ENCODE measurements at regions not wholly inside any gene's neighbourhood (a gene's known extent, or its start where the extent isn't known, plus 50 kb on each side); places are given as distances from the start of the nearest gene placed in this dataset.

DNA sequence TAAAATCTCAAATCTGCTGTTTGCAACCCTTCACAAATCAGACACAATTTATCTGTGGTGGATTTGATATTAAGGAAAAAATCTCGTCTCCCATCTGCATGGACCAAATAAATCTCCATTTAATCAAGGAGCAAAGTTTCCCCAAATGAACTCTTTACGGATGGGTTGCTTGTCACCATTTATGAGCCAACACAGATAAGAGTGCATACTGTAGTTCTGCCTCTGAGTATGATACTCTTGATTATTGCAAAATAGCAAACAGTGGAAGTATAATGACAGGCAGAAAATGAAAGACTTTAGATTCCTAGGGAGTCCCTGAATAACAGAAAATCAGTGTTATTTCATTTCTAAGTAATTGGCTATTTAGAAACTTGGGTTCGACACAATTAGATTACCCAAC is 1395.9 kb downstream of the FAM181B start (continued):
- TF ChIP-seq FLYWCH1 (CRISPR knock-in tag; IDR thresholded peaks at IDR 0.05) (no peak), ZNF552 (CRISPR knock-in tag; IDR thresholded peaks at IDR 0.05; ENCODE audit: borderline replicate concordance) (no peak), HCFC1 (IDR thresholded peaks at IDR 0.05; ENCODE audit: low read depth, low read length) (no peak), ZNF772 (CRISPR knock-in tag; IDR thresholded peaks at IDR 0.05) (no peak), ZFP37 (CRISPR knock-in tag; IDR thresholded peaks at IDR 0.05; ENCODE audit: borderline replicate concordance) (no peak)

- H3K79me2 ChIP-seq (ENCODE audit: insufficient read depth, low read length) = no peaks in the 10 kb centered on the region
- POLR2A ChIA-PET = no interaction called here
- H3K4me1 ChIP-seq (ENCODE audit: insufficient read depth, low read length) = no peaks in the 10 kb centered on the region
- no peak overlapping the region for H3K4me3 ChIP-seq (replicated peaks in 1 of 3; ENCODE audit: insufficient read depth in 1 of 3, low read depth in 2 of 3, low read length in 3 of 3)
- 3% methylated on average over 2 of the region's 2 CpGs for WGBS (ENCODE audit: low lambda C conversion rate)
- H2AFZ ChIP-seq (ENCODE audit: low read length) = no peak overlapping the region
- intact Hi-C loops (cut with micrococcal nuclease; ENCODE audit: unreplicated experiment) = no loop called here
- no peaks in the 10 kb centered on the region for H3K9me3 ChIP-seq (ENCODE audit: low read length)
- no peaks in the 10 kb centered on the region for H3K27me3 ChIP-seq (ENCODE audit: control insufficient read depth in 1 of 2, insufficient read depth in 2 of 2, low read length in 2 of 2)
- FAIRE-seq = no peak
- in situ Hi-C loops (cut with HindIII; ENCODE audit: extremely low pct_ligation_motif_present, low pct_unique_long_range_greater_than_20kb) = no loop called here
- no TSS peak for BruUV-seq (replicated peaks)
- H3K27ac ChIP-seq (ENCODE audit: extremely low read length, insufficient read depth, low read length) = no peak overlapping the region
- CTCF ChIA-PET (ENCODE audit: low intra/inter-chr PET ratio, low total read pairs) = no interaction called here
- H3K9ac ChIP-seq (ENCODE audit: insufficient read depth, low read depth, low read length) = no peak overlapping the region
- H4K20me1 ChIP-seq (ENCODE audit: insufficient read depth, low read length) = no peaks in the 10 kb centered on the region
- H3K36me3 ChIP-seq (replicated peaks in 1 of 2; ENCODE audit: control insufficient read depth in 1 of 2, insufficient read depth in 2 of 2, low read length in 2 of 2) = no peaks in the 10 kb centered on the region
- H3K4me2 ChIP-seq (ENCODE audit: low read depth, low read length) = no peak overlapping the region
- no peak for ATAC-seq
- no peak for DNase-seq (ENCODE audit: low spot score)
- no peak for TF ChIP-seq FOXJ3 (CRISPR knock-in tag; IDR thresholded peaks at IDR 0.05; ENCODE audit: borderline replicate concordance)
- no peak for TF ChIP-seq MIER2 (CRISPR knock-in tag; IDR thresholded peaks at IDR 0.05)
- TF ChIP-seq, protein P1, sequence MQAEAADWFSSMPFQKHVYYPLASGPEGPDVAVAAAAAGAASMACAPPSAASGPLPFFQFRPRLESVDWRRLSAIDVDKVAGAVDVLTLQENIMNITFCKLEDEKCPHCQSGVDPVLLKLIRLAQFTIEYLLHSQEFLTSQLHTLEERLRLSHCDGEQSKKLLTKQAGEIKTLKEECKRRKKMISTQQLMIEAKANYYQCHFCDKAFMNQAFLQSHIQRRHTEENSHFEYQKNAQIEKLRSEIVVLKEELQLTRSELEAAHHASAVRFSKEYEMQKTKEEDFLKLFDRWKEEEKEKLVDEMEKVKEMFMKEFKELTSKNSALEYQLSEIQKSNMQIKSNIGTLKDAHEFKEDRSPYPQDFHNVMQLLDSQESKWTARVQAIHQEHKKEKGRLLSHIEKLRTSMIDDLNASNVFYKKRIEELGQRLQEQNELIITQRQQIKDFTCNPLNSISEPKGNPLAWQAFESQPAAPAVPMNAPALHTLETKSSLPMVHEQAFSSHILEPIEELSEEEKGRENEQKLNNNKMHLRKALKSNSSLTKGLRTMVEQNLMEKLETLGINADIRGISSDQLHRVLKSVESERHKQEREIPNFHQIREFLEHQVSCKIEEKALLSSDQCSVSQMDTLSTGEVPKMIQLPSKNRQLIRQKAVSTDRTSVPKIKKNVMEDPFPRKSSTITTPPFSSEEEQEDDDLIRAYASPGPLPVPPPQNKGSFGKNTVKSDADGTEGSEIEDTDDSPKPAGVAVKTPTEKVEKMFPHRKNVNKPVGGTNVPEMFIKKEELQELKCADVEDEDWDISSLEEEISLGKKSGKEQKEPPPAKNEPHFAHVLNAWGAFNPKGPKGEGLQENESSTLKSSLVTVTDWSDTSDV (CRISPR knock-in tag; IDR thresholded peaks at IDR 0.05) = no peak
- no peak for TF ChIP-seq ZNF691 (CRISPR knock-in tag; IDR thresholded peaks at IDR 0.05; ENCODE audit: borderline replicate concordance, low read depth)
- TF ChIP-seq ZBTB39 (CRISPR knock-in tag; IDR thresholded peaks at IDR 0.05) = no peak
- TF ChIP-seq ISL2 (CRISPR knock-in tag; IDR thresholded peaks at IDR 0.05) = no peak
- TF ChIP-seq JUND (CRISPR knock-in tag; IDR thresholded peaks at IDR 0.05) = no peak
- TF ChIP-seq ZNF781 (CRISPR knock-in tag; IDR thresholded peaks at IDR 0.05; ENCODE audit: borderline replicate concordance, not compliant biosample characterization) = no peak
- no peak for TF ChIP-seq ZSCAN25 (CRISPR knock-in tag; IDR thresholded peaks at IDR 0.05)
- no peak for TF ChIP-seq KDM5A (IDR thresholded peaks at IDR 0.05; ENCODE audit: borderline replicate concordance, low read length)
- TF ChIP-seq, protein P2, sequence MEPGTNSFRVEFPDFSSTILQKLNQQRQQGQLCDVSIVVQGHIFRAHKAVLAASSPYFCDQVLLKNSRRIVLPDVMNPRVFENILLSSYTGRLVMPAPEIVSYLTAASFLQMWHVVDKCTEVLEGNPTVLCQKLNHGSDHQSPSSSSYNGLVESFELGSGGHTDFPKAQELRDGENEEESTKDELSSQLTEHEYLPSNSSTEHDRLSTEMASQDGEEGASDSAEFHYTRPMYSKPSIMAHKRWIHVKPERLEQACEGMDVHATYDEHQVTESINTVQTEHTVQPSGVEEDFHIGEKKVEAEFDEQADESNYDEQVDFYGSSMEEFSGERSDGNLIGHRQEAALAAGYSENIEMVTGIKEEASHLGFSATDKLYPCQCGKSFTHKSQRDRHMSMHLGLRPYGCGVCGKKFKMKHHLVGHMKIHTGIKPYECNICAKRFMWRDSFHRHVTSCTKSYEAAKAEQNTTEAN (CRISPR knock-in tag; conservative IDR thresholded peaks at IDR 0.05) = no peak
Observed at GRCh38 chr11:81332276-81332675, 1401.4 kb downstream of the FAM181B start.
